CD8-positive, alpha-beta memory T cell (primary cell): ENCODE measurements at regions not wholly inside any gene's neighbourhood (a gene's known extent, or its start where the extent isn't known, plus 50 kb on each side); places are given as distances from the start of the nearest gene placed in this dataset.
A peak's percentile ranks its signal among the peaks of the same experiment; 100 is the strongest.

ENCODE experiments used
- CTCF ChIA-PET: fragments of 350-600 bp; sonication (Branson Sonifier 250); formaldehyde crosslinking; loops from one replicate; lab custom pipeline; 2021; ENCODE audit warnings: antibody characterized with exemption; lab: Charles Lee
- POLR2A ChIA-PET: fragments of 350-600 bp; sonication (Branson Sonifier 250); formaldehyde crosslinking; loops from one replicate; lab custom pipeline; 2021; ENCODE audit warnings: antibody characterized with exemption; lab: Charles Lee
- DNase-seq, 5 donors: peaks; one replicate each; pipeline versions ENCODE4 v3.0.0 to v3.0.0-alpha.2; 2020 to 2022; ENCODE audit warnings: mixed read lengths in 1 of 5
- H3K27ac ChIP-seq: one replicate; pipeline ENCODE4 v1.7.0; 2013; ENCODE audit warnings: low read depth, mild to moderate bottlenecking, low read length, moderate library complexity
- H3K27me3 ChIP-seq: 2 replicates; pipeline ENCODE4 v1.7.0; 2013; ENCODE audit warnings: low read length, mild to moderate bottlenecking; ENCODE audit not compliant: insufficient read depth, poor library complexity, severe bottlenecking
- H3K36me3 ChIP-seq: 2 replicates; pipeline ENCODE4 v1.7.0; 2013; ENCODE audit warnings: mild to moderate bottlenecking, low read length, moderate library complexity; ENCODE audit not compliant: insufficient read depth
- H3K4me1 ChIP-seq: 2 replicates; pipeline ENCODE4 v1.7.0; 2013; ENCODE audit warnings: mild to moderate bottlenecking, low read length, moderate library complexity; ENCODE audit not compliant: insufficient read depth
- H3K4me3 ChIP-seq: 2 replicates; pipeline ENCODE4 v1.7.0; 2013; ENCODE audit warnings: mild to moderate bottlenecking, low read length
- H3K9me3 ChIP-seq: 2 replicates; pipeline ENCODE4 v1.7.0; 2013; ENCODE audit warnings: mild to moderate bottlenecking, low read length
- H3K27ac Mint-ChIP-seq, 8 donors: one replicate each; pipeline ENCODE4 v1.8.0; 2020 to 2021; ENCODE audit warnings: mixed read lengths in 8 of 8, mild to moderate bottlenecking in 6 of 8, inconsistent platforms in 3 of 8, moderate library complexity in 3 of 8
- H3K27me3 Mint-ChIP-seq, 2 donors: one replicate each; pipeline ENCODE4 v1.8.0; 2020 to 2021; ENCODE audit warnings: mixed read lengths in 2 of 2, mild to moderate bottlenecking in 1 of 2, moderate library complexity in 1 of 2
- H3K36me3 Mint-ChIP-seq, 3 donors: one replicate each; pipeline ENCODE4 v1.8.0; 2020 to 2021; ENCODE audit warnings: mixed read lengths in 3 of 3, inconsistent platforms in 1 of 3, mild to moderate bottlenecking in 1 of 3
- H3K4me1 Mint-ChIP-seq, 3 donors: one replicate each; pipeline ENCODE4 v1.8.0; 2020 to 2021; ENCODE audit warnings: mixed read lengths in 3 of 3, inconsistent platforms in 1 of 3, mild to moderate bottlenecking in 1 of 3
- H3K4me3 Mint-ChIP-seq, 7 donors: one replicate each; pipeline ENCODE4 v1.8.0; 2020 to 2021; ENCODE audit warnings: mixed read lengths in 7 of 7, mild to moderate bottlenecking in 6 of 7, moderate library complexity in 4 of 7, inconsistent platforms in 2 of 7
- H3K9me3 Mint-ChIP-seq, 5 donors: one replicate each; pipeline ENCODE4 v1.8.0; 2020 to 2022; ENCODE audit warnings: mixed read lengths in 5 of 5, mild to moderate bottlenecking in 3 of 5, moderate library complexity in 2 of 5, inconsistent platforms in 1 of 5

DNA sequence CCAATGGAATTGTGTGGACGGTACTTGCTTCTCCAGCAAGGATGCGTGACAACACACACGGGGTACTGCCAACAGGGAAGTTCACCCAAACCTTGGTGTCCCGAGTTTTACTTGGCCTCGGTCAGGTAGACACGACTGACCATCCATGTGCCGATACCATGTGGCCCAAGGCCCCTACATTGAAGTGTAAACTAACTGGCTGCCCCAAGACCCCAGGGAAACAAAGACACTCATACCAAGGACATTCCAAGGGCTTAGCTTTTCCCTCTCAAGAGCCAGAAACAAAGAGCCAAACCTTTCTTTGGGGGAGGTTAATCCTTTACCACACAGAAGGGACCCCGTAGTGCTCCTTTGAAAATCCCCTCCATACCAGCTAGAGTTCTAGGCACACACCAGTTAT, 215.9 kb upstream of the TNRC6C start:
- Mint-ChIP-seq H3K27me3 (peaks cover 5 to 8% of the 10 kb centered on the region in 2 donors), H3K9me3 (peaks cover 0 to 2% (median 0%) of the 10 kb centered on the region in 5 donors), H3K36me3 (peaks cover 0 to 7% (median 1%) of the 10 kb centered on the region in 3 donors), H3K4me3 (no peak overlapping the region), H3K27ac (no peak overlapping the region), H3K4me1 (no peaks in the 10 kb centered on the region)
- Histone ChIP-seq H3K27ac (no peak overlapping the region), H3K27me3 (no peaks in the 10 kb centered on the region), H3K9me3 (no peaks in the 10 kb centered on the region), H3K4me3 (no peak overlapping the region), H3K4me1 (no peaks in the 10 kb centered on the region), H3K36me3 (no peaks in the 10 kb centered on the region)
- DNase-seq = no peak
- POLR2A ChIA-PET = no interaction called here
- CTCF ChIA-PET = interaction anchor here (1.2 kb wide), 1 partner anchor 98 kb away, joined by 3 read pairs; no protein-coding TSS in a partner anchor

DNA sequence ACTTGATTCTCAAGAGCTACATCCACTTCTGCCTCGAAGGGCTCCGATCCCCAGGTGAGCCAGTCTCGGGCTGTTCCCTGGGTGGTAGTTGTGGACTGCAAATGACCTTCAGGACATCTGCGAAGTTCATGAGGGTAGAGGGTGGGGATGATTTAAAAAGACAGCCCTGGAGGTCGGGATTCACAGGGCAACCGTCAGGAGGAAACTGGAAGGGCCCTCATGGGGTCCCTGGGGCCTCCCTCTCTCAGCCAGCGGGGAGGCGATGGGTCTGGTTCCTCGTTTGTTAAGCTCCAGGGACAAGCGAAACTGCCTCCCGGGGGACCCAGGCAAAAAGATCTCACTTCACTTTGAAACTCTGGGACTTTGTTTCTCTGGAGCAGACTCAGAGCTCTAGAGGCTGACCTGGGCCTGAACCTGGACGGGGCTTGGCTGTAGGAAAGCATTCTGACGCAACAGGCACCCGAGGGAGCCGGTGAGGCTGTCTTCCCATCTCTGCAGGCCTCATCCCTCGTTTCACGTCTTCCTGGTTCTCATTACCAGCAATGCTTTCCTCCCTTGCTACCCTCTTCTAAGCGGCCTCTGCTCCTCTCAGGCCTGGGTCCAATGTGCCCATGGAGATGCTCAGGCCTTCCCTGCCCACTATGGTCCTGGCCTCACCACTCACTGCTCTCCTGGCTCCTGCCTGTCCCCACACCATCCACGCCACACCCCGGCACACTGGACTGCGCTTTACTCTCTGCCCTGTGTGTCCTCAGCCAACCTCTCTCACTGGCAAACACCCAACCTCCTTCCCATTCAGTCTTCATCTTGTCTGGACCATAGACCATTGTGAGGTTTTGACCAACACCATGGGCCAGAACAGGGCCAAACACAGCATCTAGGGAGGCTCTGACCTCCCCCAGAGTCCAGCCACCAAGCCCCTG, 214.2 kb upstream of the TNRC6C start:
- no peaks in the 10 kb centered on the region for H3K36me3 ChIP-seq
- DNase-seq = no peak
- H3K4me3 ChIP-seq = no peak overlapping the region
- peaks cover 0 to 7% (median 1%) of the 10 kb centered on the region in 3 donors for H3K36me3 Mint-ChIP-seq
- no peak overlapping the region for H3K27ac ChIP-seq
- no peaks in the 10 kb centered on the region for H3K9me3 ChIP-seq
- peaks cover 0 to 2% (median 0%) of the 10 kb centered on the region in 5 donors for H3K9me3 Mint-ChIP-seq
- peak overlapping the region in 1 of 8 donors; percentile 83 for H3K27ac Mint-ChIP-seq
- peaks cover under 1 to 2% of the 10 kb centered on the region in 2 donors for H3K27me3 Mint-ChIP-seq
- ChIA-PET CTCF (no interaction called here), POLR2A (no interaction called here)
- no peaks in the 10 kb centered on the region for H3K4me1 Mint-ChIP-seq
- H3K4me3 Mint-ChIP-seq = no peak overlapping the region
- H3K27me3 ChIP-seq = no peaks in the 10 kb centered on the region
- no peaks in the 10 kb centered on the region for H3K4me1 ChIP-seq

DNA sequence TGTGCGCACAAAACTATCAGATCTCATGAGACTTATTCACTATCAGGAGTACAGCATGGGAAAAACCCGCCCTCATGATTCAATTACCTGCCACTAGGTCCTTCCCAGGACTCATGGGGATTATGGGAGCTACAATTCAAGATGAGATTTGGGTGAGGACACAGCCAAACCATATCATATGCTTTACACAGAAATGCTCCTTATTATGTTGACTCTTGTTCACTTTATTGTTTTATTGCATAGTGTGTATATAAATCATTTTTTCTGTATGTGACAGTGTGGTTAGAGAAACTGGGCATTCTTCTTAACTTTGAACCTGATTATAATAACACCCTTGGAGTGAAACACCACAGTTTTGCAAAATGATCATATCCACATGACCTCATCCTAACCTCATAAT, 212.8 kb upstream of the TNRC6C start:
- Mint-ChIP-seq H3K4me3 (peak overlapping the region in 1 of 7 donors; percentile 20), H3K4me1 (no peaks in the 10 kb centered on the region), H3K27ac (peak overlapping the region in 1 of 8 donors; percentile 15), H3K9me3 (peaks cover 0 to 2% (median 0%) of the 10 kb centered on the region in 5 donors), H3K36me3 (peaks cover 0 to 7% (median 1%) of the 10 kb centered on the region in 3 donors), H3K27me3 (peaks cover 0 to 2% of the 10 kb centered on the region in 2 donors)
- no peaks in the 10 kb centered on the region for H3K9me3 ChIP-seq
- H3K27ac ChIP-seq = no peak overlapping the region
- ChIA-PET POLR2A (no interaction called here), CTCF (interaction anchor here (1.4 kb wide), 1 partner anchor 100 kb away, joined by 3 read pairs; no protein-coding TSS in a partner anchor)
- H3K36me3 ChIP-seq = no peaks in the 10 kb centered on the region
- no peaks in the 10 kb centered on the region for H3K4me1 ChIP-seq
- no peak overlapping the region for H3K4me3 ChIP-seq
- DNase-seq = no peak
- no peaks in the 10 kb centered on the region for H3K27me3 ChIP-seq

DNA sequence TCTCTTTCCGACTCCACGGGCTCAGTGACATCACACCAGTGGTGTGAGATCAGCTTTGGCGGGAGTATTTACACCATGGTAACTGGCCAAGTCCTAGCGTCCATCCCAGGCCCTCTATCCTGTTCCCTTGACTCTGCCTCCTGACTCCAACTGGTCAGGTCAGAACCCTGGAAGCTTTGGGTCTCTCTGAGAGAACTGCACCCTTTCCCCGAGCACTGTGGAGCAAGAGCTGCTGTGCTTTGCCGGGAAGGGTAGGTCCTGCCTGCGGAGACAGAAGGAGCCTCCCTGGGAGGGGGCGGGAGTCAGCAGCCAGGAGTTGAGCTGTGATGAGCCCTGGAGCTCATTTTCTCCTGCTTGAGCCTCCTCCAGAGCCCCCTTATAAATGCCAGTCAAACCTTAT, 212.1 kb upstream of the TNRC6C start:
- H3K4me1 ChIP-seq = no peaks in the 10 kb centered on the region
- H3K36me3 ChIP-seq = no peaks in the 10 kb centered on the region
- ChIA-PET CTCF (interaction anchor here (1.4 kb wide), 1 partner anchor 101 kb away, joined by 3 read pairs; no protein-coding TSS in a partner anchor), POLR2A (no interaction called here)
- no peaks in the 10 kb centered on the region for H3K27me3 Mint-ChIP-seq
- no peak overlapping the region for H3K27ac ChIP-seq
- H3K27ac Mint-ChIP-seq = peak overlapping the region in 2 of 8 donors; percentile 7 to 69
- H3K4me1 Mint-ChIP-seq = no peaks in the 10 kb centered on the region
- H3K9me3 Mint-ChIP-seq = peaks cover 0 to 2% (median 0%) of the 10 kb centered on the region in 5 donors
- no peaks in the 10 kb centered on the region for H3K27me3 ChIP-seq
- H3K36me3 Mint-ChIP-seq = peaks cover 0 to 7% (median 1%) of the 10 kb centered on the region in 3 donors
- no peak for DNase-seq
- no peaks in the 10 kb centered on the region for H3K9me3 ChIP-seq
- H3K4me3 Mint-ChIP-seq = no peak overlapping the region
- H3K4me3 ChIP-seq = no peak overlapping the region

DNA sequence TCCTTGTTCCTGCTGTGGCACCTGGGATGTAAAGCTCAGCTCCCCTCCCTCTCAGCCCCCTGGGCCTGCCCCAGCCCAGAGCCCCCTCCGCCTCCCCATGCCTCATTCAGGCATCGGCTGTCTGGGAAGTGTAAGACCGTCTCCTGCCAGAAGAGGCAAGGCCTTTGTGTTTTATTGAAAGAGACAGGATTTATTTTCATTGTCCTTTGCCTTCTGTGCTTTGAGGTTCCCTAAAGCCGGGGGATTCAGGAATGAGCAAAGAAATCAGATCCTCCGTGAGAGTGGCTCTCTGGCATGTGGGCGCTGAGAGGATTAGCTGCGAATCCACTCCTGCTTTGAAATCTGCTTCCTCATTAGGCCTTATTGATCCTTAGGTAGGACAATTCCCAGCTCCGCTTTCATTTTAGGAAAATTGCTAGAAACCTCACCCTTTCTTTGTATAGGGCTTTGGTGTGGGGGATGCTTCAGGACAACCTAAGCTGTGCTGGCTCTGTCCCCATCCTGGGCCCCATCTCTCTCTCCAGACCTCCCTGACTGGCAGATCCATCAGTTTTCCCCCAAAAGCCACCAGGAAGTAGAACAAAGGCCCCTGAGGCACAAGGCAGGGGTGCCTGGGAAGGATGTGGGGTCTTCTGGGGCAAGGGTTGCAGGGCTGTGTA, 211.5 kb upstream of the TNRC6C start:
- no peak overlapping the region for H3K4me3 Mint-ChIP-seq
- Histone ChIP-seq H3K27ac (no peak overlapping the region), H3K4me1 (no peaks in the 10 kb centered on the region), H3K9me3 (no peaks in the 10 kb centered on the region), H3K4me3 (no peak overlapping the region), H3K27me3 (no peaks in the 10 kb centered on the region), H3K36me3 (no peaks in the 10 kb centered on the region)
- no peak overlapping the region for H3K27ac Mint-ChIP-seq
- no peaks in the 10 kb centered on the region for H3K4me1 Mint-ChIP-seq
- ChIA-PET CTCF (interaction anchor here (1.4 kb wide), 1 partner anchor 102 kb away, joined by 3 read pairs; no protein-coding TSS in a partner anchor), POLR2A (no interaction called here)
- DNase-seq = no peak
- H3K36me3 Mint-ChIP-seq = peaks cover 0 to 7% (median 1%) of the 10 kb centered on the region in 3 donors
- no peaks in the 10 kb centered on the region for H3K27me3 Mint-ChIP-seq
- peaks cover 0 to 2% (median 0%) of the 10 kb centered on the region in 5 donors for H3K9me3 Mint-ChIP-seq

DNA sequence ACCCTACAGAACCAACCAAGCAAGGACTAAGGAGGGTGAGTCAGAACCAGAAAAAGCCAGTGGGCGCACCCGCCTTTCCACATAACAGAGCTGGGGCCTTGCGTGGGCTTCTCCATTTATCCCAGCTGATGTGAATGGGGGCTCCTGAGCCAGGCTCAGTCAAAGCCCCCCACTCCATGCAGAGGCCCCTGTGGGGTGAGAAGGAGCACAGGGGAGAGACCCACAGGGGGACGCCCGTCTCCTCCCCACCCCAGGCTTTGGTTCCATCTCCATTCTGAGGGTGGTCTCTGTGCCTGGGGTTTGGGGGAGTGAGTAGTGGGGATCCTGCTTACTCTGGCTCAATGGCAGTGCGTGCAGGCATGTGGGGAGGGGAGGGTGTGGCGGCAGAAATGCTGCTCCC, 210.1 kb upstream of the TNRC6C start:
- Histone ChIP-seq H3K36me3 (no peaks in the 10 kb centered on the region), H3K4me1 (no peaks in the 10 kb centered on the region), H3K27ac (no peak overlapping the region), H3K4me3 (no peak overlapping the region), H3K27me3 (no peaks in the 10 kb centered on the region), H3K9me3 (no peaks in the 10 kb centered on the region)
- H3K27ac Mint-ChIP-seq = no peak overlapping the region
- peaks cover 0 to 7% (median 1%) of the 10 kb centered on the region in 3 donors for H3K36me3 Mint-ChIP-seq
- CTCF ChIA-PET = no interaction called here
- H3K9me3 Mint-ChIP-seq = peaks cover 0 to 2% (median 0%) of the 10 kb centered on the region in 5 donors
- H3K4me3 Mint-ChIP-seq = no peak overlapping the region
- H3K27me3 Mint-ChIP-seq = peaks cover 0 to 5% of the 10 kb centered on the region in 2 donors
- H3K4me1 Mint-ChIP-seq = no peaks in the 10 kb centered on the region
- DNase-seq = no peak
- POLR2A ChIA-PET = no interaction called here

DNA sequence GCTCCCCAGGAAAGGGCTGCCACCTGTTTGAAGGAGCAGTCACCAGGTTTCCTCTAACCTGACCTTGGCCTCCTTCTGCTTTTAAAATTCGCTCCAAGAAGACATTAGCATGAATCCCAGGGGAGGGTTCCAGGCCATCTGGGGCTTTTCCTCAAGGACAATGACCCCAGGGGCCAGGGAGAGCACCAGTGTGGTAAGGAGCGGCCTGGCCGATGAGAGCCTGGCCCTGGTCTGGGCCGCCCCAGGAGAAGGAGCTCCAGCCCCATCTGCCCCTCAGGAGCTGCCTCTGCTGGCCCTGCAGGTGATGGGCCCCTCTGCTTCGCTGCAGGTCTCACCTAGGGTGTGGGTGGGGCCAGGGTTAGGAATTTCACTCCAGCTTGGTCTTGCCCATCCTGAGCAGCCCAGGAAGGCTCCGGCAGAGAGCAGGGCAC, 209.2 kb upstream of the TNRC6C start:
- no peak overlapping the region for H3K4me3 Mint-ChIP-seq
- H3K9me3 Mint-ChIP-seq = peaks cover 0 to 2% (median 0%) of the 10 kb centered on the region in 5 donors
- H3K36me3 ChIP-seq = no peaks in the 10 kb centered on the region
- H3K27me3 Mint-ChIP-seq = peaks cover 2 to 5% of the 10 kb centered on the region in 2 donors
- H3K9me3 ChIP-seq = no peaks in the 10 kb centered on the region
- DNase-seq = no peak
- no peak overlapping the region for H3K4me3 ChIP-seq
- H3K4me1 Mint-ChIP-seq = no peaks in the 10 kb centered on the region
- no peak overlapping the region for H3K27ac Mint-ChIP-seq
- ChIA-PET CTCF (no interaction called here), POLR2A (no interaction called here)
- H3K27ac ChIP-seq = no peak overlapping the region
- no peaks in the 10 kb centered on the region for H3K27me3 ChIP-seq
- H3K36me3 Mint-ChIP-seq = peaks cover 0 to 7% (median 1%) of the 10 kb centered on the region in 3 donors
- no peaks in the 10 kb centered on the region for H3K4me1 ChIP-seq

DNA sequence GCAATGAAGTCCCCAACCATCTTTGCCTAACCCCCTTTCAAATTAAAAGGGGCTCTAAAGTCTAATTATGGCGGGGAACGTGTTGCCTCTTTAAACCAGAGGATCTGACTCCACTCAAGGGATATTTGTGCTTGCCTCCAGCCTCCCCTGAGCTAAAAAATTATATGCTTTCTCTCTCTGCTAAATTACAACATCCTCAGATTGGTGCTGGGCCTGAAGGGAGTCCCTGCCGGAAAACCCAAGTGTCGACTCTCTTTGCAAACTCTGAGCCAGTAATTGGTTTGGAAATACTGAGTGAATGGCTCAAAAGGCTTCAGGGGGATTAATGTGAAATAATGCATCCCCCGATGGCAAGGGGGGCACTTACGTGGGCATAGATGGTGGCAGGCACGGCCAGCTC, 208.5 kb upstream of the TNRC6C start:
- Mint-ChIP-seq H3K27me3 (peaks cover 2 to 5% of the 10 kb centered on the region in 2 donors), H3K27ac (no peak overlapping the region), H3K9me3 (peaks cover 0 to 2% (median 0%) of the 10 kb centered on the region in 5 donors), H3K36me3 (peaks cover 0 to 1% (median 1%) of the 10 kb centered on the region in 3 donors), H3K4me1 (no peaks in the 10 kb centered on the region), H3K4me3 (no peak overlapping the region)
- Histone ChIP-seq H3K36me3 (no peaks in the 10 kb centered on the region), H3K27me3 (no peaks in the 10 kb centered on the region), H3K4me1 (no peaks in the 10 kb centered on the region), H3K27ac (no peak overlapping the region), H3K9me3 (no peaks in the 10 kb centered on the region), H3K4me3 (no peak overlapping the region)
- DNase-seq = no peak
- ChIA-PET CTCF (no interaction called here), POLR2A (no interaction called here)
